ENCODE measurements at regions not wholly inside any gene's neighbourhood (a gene's known extent, or its start where the extent isn't known, plus 50 kb on each side); places are given as distances from the start of the nearest gene placed in this dataset.

- H3K4me1 ChIP-seq (ENCODE audit: control insufficient read depth, low read length) = no peaks in the 10 kb centered on the region
- H3K9me3 ChIP-seq (ENCODE audit: control insufficient read depth, insufficient read depth, low read length) = no peaks in the 10 kb centered on the region
- no peaks in the 10 kb centered on the region for H3K79me2 ChIP-seq (ENCODE audit: control insufficient read depth, low read length)
- no peaks in the 10 kb centered on the region for H3K27me3 ChIP-seq (ENCODE audit: control insufficient read depth, low read length)
- H3K9me2 ChIP-seq (replicated peaks; ENCODE audit: control insufficient read depth, low read length) = no peaks in the 10 kb centered on the region
- H3K36me3 ChIP-seq (ENCODE audit: control insufficient read depth, low read length) = no peaks in the 10 kb centered on the region
- no peaks in the 10 kb centered on the region for H3F3A ChIP-seq (ENCODE audit: control insufficient read depth, insufficient read depth)
- TF ChIP-seq EZH2phosphoT487 (IDR thresholded peaks at IDR 0.05; ENCODE audit: borderline replicate concordance, low read length) = no peak
- TF ChIP-seq CTCF (IDR thresholded peaks at IDR 0.05; ENCODE audit: low read depth, low read length, poor library complexity, severe bottlenecking) = no peak
- H3K4me2 ChIP-seq (ENCODE audit: low read length) = no peak overlapping the region
- H3K4me3 ChIP-seq (ENCODE audit: low read length) = no peak overlapping the region
- H3K27ac ChIP-seq (ENCODE audit: low read depth, low read length) = no peak overlapping the region
- H4K20me1 ChIP-seq (ENCODE audit: control insufficient read depth, insufficient read depth, low read depth, low read length) = no peaks in the 10 kb centered on the region
These were observed 727.0 kb downstream of the NR2F2 start for GRCh38 chr15:97057503-97057902.

GRCh38 chr15:97059281-97059680, 728.8 kb downstream of the NR2F2 start:
- Histone ChIP-seq H4K20me1 (ENCODE audit: control insufficient read depth, insufficient read depth, low read depth, low read length) (no peaks in the 10 kb centered on the region), H3K27ac (ENCODE audit: low read depth, low read length) (no peak overlapping the region), H3K79me2 (ENCODE audit: control insufficient read depth, low read length) (no peaks in the 10 kb centered on the region), H3K4me2 (ENCODE audit: low read length) (no peak overlapping the region), H3K9me2 (replicated peaks; ENCODE audit: control insufficient read depth, low read length) (no peaks in the 10 kb centered on the region), H3K27me3 (ENCODE audit: control insufficient read depth, low read length) (no peaks in the 10 kb centered on the region), H3K36me3 (ENCODE audit: control insufficient read depth, low read length) (no peaks in the 10 kb centered on the region), H3F3A (ENCODE audit: control insufficient read depth, insufficient read depth) (no peaks in the 10 kb centered on the region), H3K4me1 (ENCODE audit: control insufficient read depth, low read length) (no peaks in the 10 kb centered on the region), H3K4me3 (ENCODE audit: low read length) (no peak overlapping the region), H3K9me3 (ENCODE audit: control insufficient read depth, insufficient read depth, low read length) (no peaks in the 10 kb centered on the region)
- TF ChIP-seq EZH2phosphoT487 (IDR thresholded peaks at IDR 0.05; ENCODE audit: borderline replicate concordance, low read length) (no peak), CTCF (IDR thresholded peaks at IDR 0.05; ENCODE audit: low read depth, low read length, poor library complexity, severe bottlenecking) (no peak)

- Histone ChIP-seq H3K4me2 (ENCODE audit: low read length) (no peak overlapping the region), H3K4me1 (ENCODE audit: control insufficient read depth, low read length) (no peaks in the 10 kb centered on the region), H3K27ac (ENCODE audit: low read depth, low read length) (no peak overlapping the region), H4K20me1 (ENCODE audit: control insufficient read depth, insufficient read depth, low read depth, low read length) (no peaks in the 10 kb centered on the region), H3K27me3 (ENCODE audit: control insufficient read depth, low read length) (no peaks in the 10 kb centered on the region), H3K36me3 (ENCODE audit: control insufficient read depth, low read length) (no peaks in the 10 kb centered on the region), H3F3A (ENCODE audit: control insufficient read depth, insufficient read depth) (no peaks in the 10 kb centered on the region), H3K9me3 (ENCODE audit: control insufficient read depth, insufficient read depth, low read length) (no peaks in the 10 kb centered on the region), H3K9me2 (replicated peaks; ENCODE audit: control insufficient read depth, low read length) (no peaks in the 10 kb centered on the region), H3K79me2 (ENCODE audit: control insufficient read depth, low read length) (no peaks in the 10 kb centered on the region), H3K4me3 (ENCODE audit: low read length) (no peak overlapping the region)
- TF ChIP-seq EZH2phosphoT487 (IDR thresholded peaks at IDR 0.05; ENCODE audit: borderline replicate concordance, low read length) = no peak
- no peak for TF ChIP-seq CTCF (IDR thresholded peaks at IDR 0.05; ENCODE audit: low read depth, low read length, poor library complexity, severe bottlenecking)
These were observed 730.9 kb downstream of the NR2F2 start for GRCh38 chr15:97061392-97061791.

- Histone ChIP-seq H3K79me2 (ENCODE audit: control insufficient read depth, low read length) (no peaks in the 10 kb centered on the region), H3F3A (ENCODE audit: control insufficient read depth, insufficient read depth) (no peaks in the 10 kb centered on the region), H3K4me3 (ENCODE audit: low read length) (no peak overlapping the region), H3K27ac (ENCODE audit: low read depth, low read length) (no peak overlapping the region), H3K4me2 (ENCODE audit: low read length) (no peak overlapping the region), H3K9me3 (ENCODE audit: control insufficient read depth, insufficient read depth, low read length) (no peaks in the 10 kb centered on the region), H3K4me1 (ENCODE audit: control insufficient read depth, low read length) (no peaks in the 10 kb centered on the region), H3K27me3 (ENCODE audit: control insufficient read depth, low read length) (no peaks in the 10 kb centered on the region), H3K9me2 (replicated peaks; ENCODE audit: control insufficient read depth, low read length) (no peaks in the 10 kb centered on the region), H3K36me3 (ENCODE audit: control insufficient read depth, low read length) (no peaks in the 10 kb centered on the region), H4K20me1 (ENCODE audit: control insufficient read depth, insufficient read depth, low read depth, low read length) (no peaks in the 10 kb centered on the region)
- no peak for TF ChIP-seq CTCF (IDR thresholded peaks at IDR 0.05; ENCODE audit: low read depth, low read length, poor library complexity, severe bottlenecking)
- no peak for TF ChIP-seq EZH2phosphoT487 (IDR thresholded peaks at IDR 0.05; ENCODE audit: borderline replicate concordance, low read length)
These were observed 741.2 kb downstream of the NR2F2 start for GRCh38 chr15:97071668-97072067.
